ENCODE measurements at regions not wholly inside any gene's neighbourhood (a gene's known extent, or its start where the extent isn't known, plus 50 kb on each side); places are given as distances from the start of the nearest gene placed in this dataset.

DNA sequence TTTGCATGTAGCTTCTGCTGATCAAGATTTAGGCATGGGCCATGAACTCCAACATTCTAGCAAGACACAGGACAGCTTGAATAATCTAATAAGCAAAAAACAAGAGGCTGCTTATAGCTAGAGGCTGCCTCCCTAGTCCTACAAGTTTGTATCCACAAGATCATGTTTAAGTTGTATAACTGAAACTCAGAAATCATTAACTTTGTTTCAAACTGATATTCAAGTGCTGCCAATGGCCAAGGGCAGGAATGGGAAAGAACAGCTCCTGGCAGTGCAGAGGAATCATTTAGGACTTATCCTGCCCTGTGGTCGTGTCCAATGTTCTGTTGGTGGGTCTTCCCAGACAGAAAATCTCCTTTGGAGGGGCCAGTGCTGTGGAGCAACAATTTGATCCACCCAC lies 209.6 kb upstream of the DDI1 start:
- TF ChIP-seq, protein P1, sequence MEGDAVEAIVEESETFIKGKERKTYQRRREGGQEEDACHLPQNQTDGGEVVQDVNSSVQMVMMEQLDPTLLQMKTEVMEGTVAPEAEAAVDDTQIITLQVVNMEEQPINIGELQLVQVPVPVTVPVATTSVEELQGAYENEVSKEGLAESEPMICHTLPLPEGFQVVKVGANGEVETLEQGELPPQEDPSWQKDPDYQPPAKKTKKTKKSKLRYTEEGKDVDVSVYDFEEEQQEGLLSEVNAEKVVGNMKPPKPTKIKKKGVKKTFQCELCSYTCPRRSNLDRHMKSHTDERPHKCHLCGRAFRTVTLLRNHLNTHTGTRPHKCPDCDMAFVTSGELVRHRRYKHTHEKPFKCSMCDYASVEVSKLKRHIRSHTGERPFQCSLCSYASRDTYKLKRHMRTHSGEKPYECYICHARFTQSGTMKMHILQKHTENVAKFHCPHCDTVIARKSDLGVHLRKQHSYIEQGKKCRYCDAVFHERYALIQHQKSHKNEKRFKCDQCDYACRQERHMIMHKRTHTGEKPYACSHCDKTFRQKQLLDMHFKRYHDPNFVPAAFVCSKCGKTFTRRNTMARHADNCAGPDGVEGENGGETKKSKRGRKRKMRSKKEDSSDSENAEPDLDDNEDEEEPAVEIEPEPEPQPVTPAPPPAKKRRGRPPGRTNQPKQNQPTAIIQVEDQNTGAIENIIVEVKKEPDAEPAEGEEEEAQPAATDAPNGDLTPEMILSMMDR (IDR thresholded peaks at IDR 0.05; ENCODE audit: borderline replicate concordance, extremely low read depth, low read length, poor library complexity, severe bottlenecking), result no peak
- no peak for TF ChIP-seq EZH2 (IDR thresholded peaks at IDR 0.05; ENCODE audit: borderline replicate concordance, low read depth, low read length, severe bottlenecking)

Data from DND-41 (cell line).